Endothelial cell of umbilical vein (primary cell): ENCODE measurements at regions not wholly inside any gene's neighbourhood (a gene's known extent, or its start where the extent isn't known, plus 50 kb on each side); places are given as distances from the start of the nearest gene placed in this dataset.

Source experiments
- BruUV-seq: library from RNA; stranded (reverse); fragments of 400-500 nt; replicated peaks from 2 replicates; lab custom pipeline; 2021; lab: Mats Ljungman, UMichigan
- CTCF ChIA-PET: fragments of 300-600, 350-600 bp; sonication (Branson Sonifier 250); formaldehyde crosslinking; loops from one replicate; lab custom pipeline; 2021; ENCODE audit warnings: antibody characterized with exemption, inconsistent platforms; lab: Charles Lee
- POLR2A ChIA-PET: fragments of 300-600, 350-600 bp; sonication (Branson Sonifier 250); formaldehyde crosslinking; loops from one replicate; lab custom pipeline; 2021; ENCODE audit warnings: antibody characterized with exemption, inconsistent platforms; lab: Charles Lee
- DNase-seq: peaks from one replicate; pipeline ENCODE4 v3.0.0-alpha.2; 2011; ENCODE audit warnings: low read depth, low spot score
- FAIRE-seq: peaks from 2 replicates; lab custom pipeline; 2011; peaks lifted over from hg19 to GRCh38; lab: Jason Lieb, UNC
- H2AFZ ChIP-seq: 2 replicates; pipeline ENCODE4 v1.6.0; 2012; ENCODE audit warnings: low read depth, low read length, control low read depth, inconsistent platforms
- H3K27ac ChIP-seq: 2 replicates; pipeline ENCODE4 v1.5.1; 2011; ENCODE audit warnings: low read depth, mild to moderate bottlenecking, control low read depth, low read length, moderate library complexity; ENCODE audit not compliant: insufficient read depth
- H3K27me3 ChIP-seq, 2 experiments: 2 replicates each; pipeline versions ENCODE4 v1.6.0 to v1.6.1; 2011; ENCODE audit warnings: low read length in 2 of 2, mixed read lengths in 1 of 2; ENCODE audit not compliant: control insufficient read depth in 2 of 2, insufficient read depth in 2 of 2
- H3K36me3 ChIP-seq, 2 experiments: 2 replicates in 1 of 2; 3 replicates in 1 of 2; pipeline ENCODE4 v1.5.1; 2011; ENCODE audit warnings: low read length in 2 of 2, mild to moderate bottlenecking in 1 of 2, moderate library complexity in 1 of 2; ENCODE audit not compliant: control insufficient read depth in 2 of 2, insufficient read depth in 2 of 2; ENCODE audit errors: extremely low read depth in 1 of 2
- H3K4me1 ChIP-seq: 3 replicates; pipeline ENCODE4 v1.5.1; 2011; ENCODE audit warnings: mild to moderate bottlenecking, low read length; ENCODE audit not compliant: control insufficient read depth, insufficient read depth; ENCODE audit errors: extremely low read depth
- H3K4me2 ChIP-seq: 2 replicates; pipeline ENCODE4 v1.6.1; 2011; ENCODE audit warnings: low read length, control low read depth, mixed read lengths; ENCODE audit not compliant: insufficient read depth
- H3K4me3 ChIP-seq, 3 experiments: fragments of 200-600 bp in 1 of 3; sonication (generic), shearing (Covaris generic) in 1 of 3; replicated peaks in 1 of 3; 2 replicates each; pipeline ENCODE4 v1.5.1; 2011 to 2016; ENCODE audit warnings: control low read depth in 3 of 3, low read length in 3 of 3, mild to moderate bottlenecking in 2 of 3, inconsistent platforms in 1 of 3, low read depth in 1 of 3, moderate library complexity in 1 of 3; ENCODE audit not compliant: insufficient read depth in 1 of 3
- H3K79me2 ChIP-seq: 2 replicates; pipeline ENCODE4 v1.6.0; 2012; ENCODE audit warnings: low read length, inconsistent platforms; ENCODE audit not compliant: control insufficient read depth, insufficient read depth
- H3K9ac ChIP-seq: replicated peaks from 2 replicates; pipeline ENCODE3; 2011; ENCODE audit warnings: low read length, control low read depth; ENCODE audit not compliant: insufficient read depth; ENCODE audit errors: extremely low read depth
- H3K9me1 ChIP-seq: replicated peaks from 3 replicates; pipeline ENCODE4 v1.6.0; 2011; ENCODE audit warnings: mild to moderate bottlenecking, low read length; ENCODE audit not compliant: control insufficient read depth, insufficient read depth; ENCODE audit errors: extremely low read depth
- H3K9me3 ChIP-seq: replicated peaks from 2 replicates; pipeline ENCODE4 v1.5.1; 2012; ENCODE audit warnings: low read length, inconsistent platforms; ENCODE audit not compliant: control insufficient read depth, insufficient read depth
- H4K20me1 ChIP-seq: replicated peaks from 2 replicates; pipeline ENCODE3; 2011; ENCODE audit warnings: mild to moderate bottlenecking, low read length; ENCODE audit not compliant: control insufficient read depth, insufficient read depth; ENCODE audit errors: extremely low read depth
- EZH2 ChIP-seq: IDR thresholded peaks from 2 replicates; pipeline ENCODE4 v1.6.1; 2012; ENCODE audit warnings: borderline replicate concordance, low read depth, mild to moderate bottlenecking, moderate library complexity, low read length, inconsistent platforms; ENCODE audit not compliant: severe bottlenecking
- FOS ChIP-seq: IDR thresholded peaks from 2 replicates; pipeline ENCODE4 v1.6.1; 2011; ENCODE audit warnings: mild to moderate bottlenecking, low read length, moderate library complexity, borderline replicate concordance; ENCODE audit not compliant: insufficient read depth
- GATA2 ChIP-seq: IDR thresholded peaks from 2 replicates; pipeline ENCODE4 v1.7.0; 2011; ENCODE audit warnings: low read depth, mild to moderate bottlenecking, moderate library complexity, mixed read lengths, low read length; ENCODE audit not compliant: insufficient read length, insufficient read depth
- JUN ChIP-seq: IDR thresholded peaks from 2 replicates; pipeline ENCODE4 v1.6.1; 2011; ENCODE audit warnings: borderline replicate concordance, low read depth; ENCODE audit not compliant: insufficient read length, insufficient read depth
- MYC ChIP-seq: IDR thresholded peaks from one replicate; pipeline ENCODE4 v1.6.1; 2011; ENCODE audit warnings: mild to moderate bottlenecking, low read depth, low read length
- POLR2A ChIP-seq: IDR thresholded peaks from 2 replicates; pipeline ENCODE4 v1.6.1; 2012; ENCODE audit warnings: low read depth, mild to moderate bottlenecking, control low read depth, low read length
- POLR2AphosphoS5 ChIP-seq: IDR thresholded peaks from 2 replicates; pipeline ENCODE4 v1.6.1; 2012; ENCODE audit warnings: low read depth, mild to moderate bottlenecking, control low read depth, low read length, moderate library complexity; ENCODE audit not compliant: insufficient read depth
- dilution Hi-C: fragments of 300-500 bp; cut with MboI; formaldehyde crosslinking; loops from one replicate; pipeline ENCODE4 v1.15.0; 2019; ENCODE audit warnings: low sequenced_read_pairs; ENCODE audit not compliant: extremely low pct_ligation_motif_present
- intact Hi-C: fragments of 100-400 bp; cut with micrococcal nuclease; formaldehyde crosslinking; loops from one replicate; pipeline ENCODE4 v1.10.0; 2022
- TF ChIP-seq, protein P1 (sequence below): IDR thresholded peaks from 2 replicates; pipeline ENCODE4 v1.6.1; 2011; ENCODE audit not compliant: insufficient read depth, insufficient read length
- TF ChIP-seq, protein P2 (sequence below), 2 donors: IDR thresholded peaks; 1 replicate in 1 of 2; 2 replicates in 1 of 2; pipeline ENCODE4 v1.5.1; 2011; ENCODE audit warnings: low read length in 2 of 2, mild to moderate bottlenecking in 2 of 2, moderate library complexity in 2 of 2, control low read depth in 1 of 2, inconsistent platforms in 1 of 2, low read depth in 1 of 2; ENCODE audit not compliant: insufficient read depth in 1 of 2; ENCODE audit errors: extremely low read depth in 1 of 2

DNA sequence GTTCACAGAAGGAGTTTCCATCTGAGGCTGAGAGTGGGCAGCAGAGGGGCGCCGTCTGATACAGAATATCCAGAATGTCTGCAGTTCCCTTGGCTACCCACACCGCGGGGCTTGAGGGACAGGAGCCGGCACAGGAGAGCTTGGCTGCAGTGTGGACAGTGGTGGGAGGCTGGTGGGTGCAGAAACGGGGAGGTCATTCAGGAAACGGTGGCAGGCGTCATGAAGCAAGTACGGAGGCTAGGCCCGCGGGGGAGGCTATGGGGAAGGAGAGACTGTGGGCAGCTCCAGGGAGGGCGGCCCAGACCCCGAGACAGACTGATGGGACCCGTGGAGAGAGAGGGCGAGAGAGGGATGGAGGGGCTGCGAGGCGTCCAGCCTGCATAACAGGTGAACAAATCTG, 55.2 kb upstream of the UQCRFS1 start:
- DNase-seq: no peak
- Histone ChIP-seq H3K4me3 (no peak overlapping the region), H3K4me2 (no peak overlapping the region), H3K9ac (no peak overlapping the region), H3K4me1 (no peaks in the 10 kb centered on the region), H3K27me3 (no peaks in the 10 kb centered on the region), H2AFZ (no peak overlapping the region), H3K79me2 (no peaks in the 10 kb centered on the region), H3K27ac (no peak overlapping the region), H3K9me3 (peaks cover 2% of the 10 kb centered on the region), H3K36me3 (no peaks in the 10 kb centered on the region), H3K9me1 (no peaks in the 10 kb centered on the region), H4K20me1 (no peaks in the 10 kb centered on the region)
- intact Hi-C loops (no loop called here), dilution Hi-C loops (no loop called here)
- CTCF ChIA-PET: no interaction called here
- TF ChIP-seq GATA2 (no peak), POLR2A (no peak), FOS (no peak), EZH2 (no peak), JUN (no peak), POLR2AphosphoS5 (no peak), MYC (no peak)
- TF ChIP-seq, protein P1, sequence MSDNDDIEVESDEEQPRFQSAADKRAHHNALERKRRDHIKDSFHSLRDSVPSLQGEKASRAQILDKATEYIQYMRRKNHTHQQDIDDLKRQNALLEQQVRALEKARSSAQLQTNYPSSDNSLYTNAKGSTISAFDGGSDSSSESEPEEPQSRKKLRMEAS: no peak
- TF ChIP-seq, protein P2, sequence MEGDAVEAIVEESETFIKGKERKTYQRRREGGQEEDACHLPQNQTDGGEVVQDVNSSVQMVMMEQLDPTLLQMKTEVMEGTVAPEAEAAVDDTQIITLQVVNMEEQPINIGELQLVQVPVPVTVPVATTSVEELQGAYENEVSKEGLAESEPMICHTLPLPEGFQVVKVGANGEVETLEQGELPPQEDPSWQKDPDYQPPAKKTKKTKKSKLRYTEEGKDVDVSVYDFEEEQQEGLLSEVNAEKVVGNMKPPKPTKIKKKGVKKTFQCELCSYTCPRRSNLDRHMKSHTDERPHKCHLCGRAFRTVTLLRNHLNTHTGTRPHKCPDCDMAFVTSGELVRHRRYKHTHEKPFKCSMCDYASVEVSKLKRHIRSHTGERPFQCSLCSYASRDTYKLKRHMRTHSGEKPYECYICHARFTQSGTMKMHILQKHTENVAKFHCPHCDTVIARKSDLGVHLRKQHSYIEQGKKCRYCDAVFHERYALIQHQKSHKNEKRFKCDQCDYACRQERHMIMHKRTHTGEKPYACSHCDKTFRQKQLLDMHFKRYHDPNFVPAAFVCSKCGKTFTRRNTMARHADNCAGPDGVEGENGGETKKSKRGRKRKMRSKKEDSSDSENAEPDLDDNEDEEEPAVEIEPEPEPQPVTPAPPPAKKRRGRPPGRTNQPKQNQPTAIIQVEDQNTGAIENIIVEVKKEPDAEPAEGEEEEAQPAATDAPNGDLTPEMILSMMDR (IDR thresholded peaks at IDR 0.05; ENCODE audit: extremely low read depth in 1 of 2, insufficient read depth in 1 of 2, low read depth in 1 of 2, low read length in 2 of 2): no peak
- FAIRE-seq: no peak
- no TSS peak for BruUV-seq
- POLR2A ChIA-PET: no interaction called here
